Right lung (tissue), 2 donors: ENCODE measurements at regions not wholly inside any gene's neighbourhood (a gene's known extent, or its start where the extent isn't known, plus 50 kb on each side); places are given as distances from the start of the nearest gene placed in this dataset.
A peak's percentile ranks its signal among the peaks of the same experiment; 100 is the strongest.
"Not testable (repeated sequence)": the region's sequence is repeated elsewhere in the genome, so short reads cannot be mapped to it uniquely, and the experiment has no call there.

Experiments
- DNase-seq, 2 donors: peaks; one replicate each; pipeline ENCODE4 v3.0.0-alpha.2; 2013

DNA sequence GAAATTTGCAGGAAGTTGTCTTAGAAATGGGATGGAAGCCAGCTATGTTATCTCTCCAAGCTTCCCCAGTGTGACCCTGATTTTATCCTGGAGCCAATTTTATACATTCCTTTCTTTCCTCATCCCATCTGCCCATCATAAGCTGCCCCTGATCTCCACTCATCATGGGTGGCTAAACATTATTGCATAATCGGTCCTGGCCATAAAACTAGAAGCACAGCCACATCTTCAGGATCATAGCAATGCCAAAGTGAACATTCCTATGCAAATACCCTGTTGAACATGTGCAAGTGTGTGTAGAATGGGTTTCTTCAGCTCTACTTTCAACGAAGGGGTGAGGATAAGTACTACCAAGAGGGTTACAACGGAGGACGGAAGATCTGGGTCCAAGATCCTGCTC lies 50.6 kb upstream of the COG2 start:
- no peak for DNase-seq

DNA sequence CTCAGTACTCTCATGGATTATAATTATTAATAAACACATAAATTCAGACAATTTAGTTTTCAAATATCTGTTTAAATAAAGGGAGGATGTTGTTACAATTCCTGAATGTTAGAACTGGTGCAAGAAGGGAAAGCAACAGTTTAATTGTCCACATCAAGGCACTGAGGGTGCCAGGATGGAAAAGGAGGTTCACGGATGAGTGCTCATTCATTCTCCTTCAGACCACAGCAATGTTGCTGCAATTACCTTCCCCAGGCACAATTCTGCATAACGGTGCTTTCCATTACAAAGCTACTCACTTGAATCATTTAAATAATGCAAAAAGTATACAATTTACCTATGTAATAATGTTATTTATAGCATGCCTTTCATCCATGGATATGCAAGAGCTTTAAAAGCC lies 52.3 kb upstream of the COG2 start:
- DNase-seq = no peak

DNA sequence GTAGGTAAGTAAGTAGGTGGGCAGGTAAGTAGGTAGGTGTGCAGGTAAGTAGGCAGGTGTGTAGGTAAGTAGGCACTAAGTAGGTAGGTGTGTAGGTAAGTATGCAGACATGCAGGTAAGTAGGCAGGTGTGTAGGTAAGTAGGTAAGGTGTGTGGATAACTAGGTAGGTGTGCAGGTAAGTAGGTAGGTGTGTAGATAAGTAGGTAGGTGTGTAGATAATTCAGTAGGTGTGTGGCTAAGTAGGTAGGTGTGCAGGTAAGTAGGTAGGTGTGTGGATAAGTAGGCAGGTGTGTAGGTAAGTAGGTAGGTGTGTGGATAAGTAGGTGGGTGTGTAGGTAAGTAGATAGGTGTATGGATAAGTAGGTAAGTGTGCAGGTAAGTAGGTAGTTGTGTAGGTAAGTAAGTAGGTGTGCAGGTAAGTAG lies 53.9 kb upstream of the COG2 start:
- no peak for DNase-seq

DNA sequence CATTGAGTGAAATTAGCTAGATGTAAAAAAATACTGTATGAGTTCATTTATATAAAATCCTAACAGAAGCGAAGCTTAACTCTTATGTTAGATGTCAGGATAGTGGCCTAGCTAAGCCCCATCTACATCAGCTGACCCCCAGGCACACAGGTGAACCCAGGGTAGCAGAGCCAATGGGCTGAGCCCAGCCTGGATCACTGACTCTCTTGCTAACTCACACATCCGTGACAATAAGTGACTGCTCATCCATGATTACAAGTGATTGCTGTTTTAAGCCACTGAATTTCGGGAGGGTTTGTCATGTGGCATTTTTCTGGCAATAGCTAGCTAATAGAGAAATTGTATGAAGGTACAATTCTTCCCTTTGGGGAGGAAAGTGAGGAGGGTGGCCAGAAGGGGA lies 55.2 kb upstream of the COG2 start:
- no peak for DNase-seq

DNA sequence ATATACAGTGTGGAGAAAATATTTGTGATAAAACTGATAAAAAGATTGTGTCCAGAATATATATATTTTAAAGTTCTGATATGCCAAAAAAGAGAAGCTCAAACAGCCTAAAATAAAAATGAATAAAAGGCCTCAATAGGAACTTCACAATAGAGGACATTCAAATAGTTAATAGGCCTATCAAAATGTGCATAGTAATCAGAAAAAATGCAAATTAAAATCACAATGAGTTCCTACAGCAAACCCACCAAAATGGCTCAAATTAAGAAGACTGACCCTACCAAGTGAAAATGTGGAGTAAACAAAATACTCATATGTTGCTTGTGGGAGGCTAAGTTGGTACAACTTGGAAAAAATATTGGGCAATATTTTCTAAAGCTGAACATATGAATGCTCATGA lies 57.6 kb upstream of the COG2 start:
- DNase-seq = no peak

DNA sequence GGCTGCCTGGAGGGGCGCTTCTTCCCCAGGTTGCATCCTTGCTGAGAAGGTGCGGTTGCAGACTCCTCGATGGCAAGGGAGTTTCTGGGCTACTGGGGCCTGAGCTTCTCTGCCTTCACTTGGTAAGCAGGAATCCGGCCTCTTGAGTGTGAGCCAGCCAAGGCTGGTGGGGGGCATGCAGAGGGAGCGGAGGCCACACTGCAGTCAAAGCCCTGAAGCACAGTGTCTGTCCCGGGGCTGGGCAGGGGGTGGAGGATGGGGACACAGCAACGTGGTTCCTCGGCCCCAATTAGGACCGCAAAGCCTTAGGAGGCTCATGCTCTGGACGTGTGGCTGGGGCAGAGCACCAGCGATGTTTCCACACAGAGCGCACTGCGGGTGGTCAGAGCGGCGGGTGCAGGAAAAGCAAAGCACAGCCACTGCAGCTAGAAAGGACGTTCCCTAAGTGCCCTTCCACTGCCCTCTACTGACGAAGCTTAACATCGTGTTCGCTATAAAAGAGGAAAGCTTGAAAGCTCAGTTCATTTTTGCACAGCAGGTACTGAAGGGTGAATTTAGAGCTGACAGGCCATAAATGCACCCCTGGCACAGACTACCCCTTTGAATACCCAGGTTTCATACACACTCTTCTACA lies 60.7 kb upstream of the COG2 start:
- no peak for DNase-seq

DNA sequence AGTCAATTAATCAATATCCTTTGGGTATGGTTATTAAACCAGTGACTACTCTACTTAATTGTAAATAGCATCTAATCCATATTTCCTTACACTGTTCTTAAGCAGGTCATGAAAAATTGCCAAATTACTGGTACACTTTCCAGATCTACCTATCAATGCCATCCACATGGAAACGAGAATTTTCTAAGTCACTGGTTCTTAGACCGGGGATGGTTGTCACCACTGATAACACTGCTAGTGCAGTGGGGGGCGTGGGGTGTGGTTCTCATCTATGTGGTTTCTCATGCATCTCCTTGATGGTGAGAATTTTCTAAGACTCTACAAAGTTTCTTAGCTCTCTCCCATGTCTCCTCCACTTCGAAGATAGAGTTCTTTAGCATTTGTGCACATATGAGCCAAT lies 63.7 kb upstream of the COG2 start:
- no peak for DNase-seq

DNA sequence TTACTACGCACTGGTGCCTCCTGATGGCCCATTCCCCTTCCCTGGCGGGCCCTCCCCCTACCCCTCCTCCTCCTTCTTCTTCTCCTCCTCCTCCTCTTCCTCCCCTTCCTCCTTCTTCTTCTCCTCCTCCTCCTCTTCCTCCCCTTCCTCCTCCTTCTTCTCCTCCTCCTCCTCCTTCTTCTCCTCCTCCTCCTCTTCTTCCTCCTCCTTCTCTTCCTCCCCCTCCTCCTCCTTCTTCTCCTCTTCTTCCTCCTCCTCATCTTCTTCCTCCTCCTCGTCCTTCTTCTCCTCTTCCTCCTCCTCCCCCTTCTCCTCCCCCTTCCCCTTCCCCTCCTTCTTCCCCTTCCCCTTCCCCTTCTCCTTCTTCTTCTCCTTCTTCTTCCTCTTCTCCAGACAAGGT lies 64.7 kb upstream of the COG2 start:
- DNase-seq = no peak

DNA sequence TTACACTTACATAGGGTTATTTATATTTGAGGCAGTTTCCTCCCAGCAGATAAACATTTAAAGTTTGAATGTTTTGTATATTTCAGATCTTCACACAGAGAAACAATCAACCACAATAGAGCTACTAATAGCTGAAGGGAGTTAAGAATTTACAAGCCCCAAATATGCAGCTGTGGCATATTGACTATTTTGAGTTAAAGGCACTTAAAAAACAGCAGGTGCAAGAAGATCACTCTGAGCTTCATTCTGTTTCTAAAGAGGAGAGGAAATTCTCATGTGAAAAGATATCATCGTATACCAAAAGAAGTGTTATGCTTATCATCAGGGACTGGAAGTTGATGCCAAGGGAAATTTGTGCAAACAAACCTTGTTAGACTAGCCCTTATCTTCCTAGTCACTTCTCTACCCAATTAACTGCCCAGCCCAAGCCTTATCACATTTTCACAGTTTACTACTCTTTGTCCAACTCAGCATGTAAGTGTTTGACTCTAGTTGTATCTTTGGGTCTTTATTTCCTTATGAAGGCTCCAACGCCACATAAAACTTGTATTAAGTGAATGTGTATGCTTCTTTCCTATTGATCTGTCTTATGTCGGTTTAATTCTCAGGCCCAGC lies 66.3 kb upstream of the COG2 start:
- no peak for DNase-seq

DNA sequence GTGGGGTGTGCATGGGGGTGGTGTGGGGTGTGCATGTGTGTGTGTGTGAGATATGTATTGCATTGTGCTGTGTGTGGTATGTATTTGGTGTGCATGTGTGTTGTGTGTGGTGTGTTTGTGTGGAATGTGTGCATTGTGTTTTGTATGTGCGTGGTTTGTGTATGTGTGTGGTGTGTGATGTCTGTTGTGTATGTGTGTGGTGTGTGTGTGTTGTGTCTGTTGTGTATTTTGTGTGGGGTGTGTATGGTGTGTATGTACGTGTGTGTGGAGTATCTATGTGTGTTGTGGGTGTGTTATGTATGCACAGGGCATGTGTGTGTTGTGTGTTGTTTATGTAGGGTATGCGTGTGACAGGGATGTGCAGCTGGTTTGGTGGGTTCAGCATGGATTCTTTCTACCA lies 67.8 kb upstream of the COG2 start:
- no peak for DNase-seq

DNA sequence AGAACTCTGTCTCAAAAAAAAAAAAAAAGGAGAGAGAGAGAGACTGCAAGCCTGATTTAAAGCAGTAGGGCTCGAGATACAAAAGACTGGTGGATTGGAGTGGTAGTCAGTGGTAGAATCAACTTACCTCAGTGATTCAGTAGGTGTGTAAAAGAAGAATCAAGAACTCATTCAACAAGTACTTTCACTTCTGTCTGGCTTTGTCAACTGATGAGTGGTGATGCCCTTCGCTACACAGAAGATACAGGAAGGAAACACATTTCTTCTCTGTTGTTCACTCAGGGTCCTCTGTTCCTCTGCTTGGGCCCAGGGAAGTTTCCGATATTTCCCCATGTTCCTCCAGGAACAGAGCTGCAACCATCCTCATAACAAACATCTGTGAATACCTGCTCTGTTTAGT lies 68.6 kb upstream of the COG2 start:
- DNase-seq = no peak

DNA sequence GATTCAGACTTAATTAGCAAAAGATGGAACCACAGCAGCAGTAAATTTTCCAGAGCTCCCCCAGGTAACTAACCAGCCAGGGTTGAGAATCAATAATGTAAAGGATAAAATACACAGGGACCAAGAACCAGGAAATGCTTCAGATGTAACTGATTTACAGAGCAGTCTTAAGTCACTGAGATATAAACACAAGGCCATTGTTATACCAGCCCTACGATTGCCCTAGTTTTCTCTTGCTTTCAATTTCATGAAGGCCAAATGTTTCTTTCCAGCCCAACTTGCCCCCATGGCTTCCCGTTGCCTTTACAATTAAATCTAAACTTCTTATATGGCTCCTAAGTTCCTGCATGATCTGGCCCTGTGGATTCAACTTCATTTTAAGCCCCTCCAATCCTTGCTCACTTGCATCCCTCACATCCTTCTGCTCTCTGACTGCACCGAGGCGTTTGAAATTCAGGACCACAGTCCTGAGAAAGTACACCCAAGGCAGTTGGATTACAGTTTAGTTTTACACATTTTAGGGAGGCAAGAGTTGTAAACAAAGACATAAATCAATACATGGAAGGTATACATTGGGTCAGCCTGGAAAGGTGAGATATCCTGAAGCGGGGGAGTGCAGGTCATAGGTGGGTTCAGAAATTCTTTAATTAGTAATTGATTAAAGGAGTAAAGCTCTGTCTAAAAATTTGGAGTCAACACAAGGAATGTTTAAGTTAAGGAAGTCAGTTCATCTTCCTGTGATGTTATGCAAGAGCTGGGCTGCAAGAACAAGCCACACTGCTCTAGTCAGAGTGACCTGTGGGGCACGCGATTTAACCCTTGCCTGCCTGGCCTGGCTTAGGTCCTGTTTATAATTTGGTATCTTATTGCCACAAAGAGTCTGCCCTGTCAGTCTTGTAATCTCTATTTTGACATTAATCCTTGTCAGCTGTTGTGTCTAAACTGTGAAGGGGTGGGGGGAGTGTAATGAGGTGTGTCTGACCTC lies 69.9 kb upstream of the COG2 start:
- peak; percentile 26 to 27 for DNase-seq

DNA sequence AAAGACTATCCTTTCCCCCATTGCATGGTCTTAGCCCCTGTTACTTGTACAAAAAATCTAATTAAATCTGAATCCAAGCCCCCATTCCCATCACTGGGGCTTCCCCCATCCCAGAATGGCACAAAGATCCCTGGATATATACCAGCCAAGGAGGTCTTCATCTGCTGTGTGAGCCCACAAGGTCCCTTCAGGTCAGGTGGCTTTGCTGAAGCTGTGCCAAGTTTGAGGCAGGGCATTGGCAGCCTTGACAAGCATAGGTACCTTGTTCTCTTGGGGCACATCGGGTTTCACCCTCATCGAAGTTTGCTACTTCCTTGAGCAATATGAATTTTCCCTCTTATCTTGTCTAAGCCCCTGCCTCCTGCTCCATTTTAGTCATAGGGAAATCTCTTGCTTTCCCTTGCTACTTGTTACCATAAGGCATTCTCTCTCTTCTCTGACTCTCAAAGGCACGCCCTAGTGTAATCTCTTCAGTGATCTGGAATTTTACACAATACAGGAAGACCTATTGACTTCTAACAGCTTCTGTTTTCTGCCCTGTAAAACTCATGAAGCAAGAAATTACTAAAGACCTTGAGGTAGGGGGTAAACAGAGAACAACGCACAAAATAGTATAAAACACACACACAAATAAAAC lies 71.4 kb upstream of the COG2 start:
- no peak for DNase-seq

DNA sequence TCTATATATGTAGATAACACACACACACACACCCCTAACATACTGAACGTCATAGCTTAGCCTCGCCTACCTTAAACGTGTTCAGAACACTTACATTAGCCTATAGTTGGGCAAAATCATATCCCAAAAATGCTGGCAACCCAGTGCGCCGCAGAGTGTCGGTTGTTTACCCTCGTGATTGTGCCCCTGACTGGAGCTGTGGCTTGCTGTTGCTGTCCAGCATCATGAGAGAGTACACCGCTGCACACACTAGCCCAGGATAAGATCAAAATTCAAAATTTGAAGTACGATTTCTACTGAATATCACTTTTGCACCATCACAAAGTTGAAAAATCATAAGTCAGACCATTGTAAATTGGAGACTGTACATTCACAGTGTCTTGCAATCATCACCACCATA lies 73.1 kb upstream of the COG2 start:
- no peak for DNase-seq

DNA sequence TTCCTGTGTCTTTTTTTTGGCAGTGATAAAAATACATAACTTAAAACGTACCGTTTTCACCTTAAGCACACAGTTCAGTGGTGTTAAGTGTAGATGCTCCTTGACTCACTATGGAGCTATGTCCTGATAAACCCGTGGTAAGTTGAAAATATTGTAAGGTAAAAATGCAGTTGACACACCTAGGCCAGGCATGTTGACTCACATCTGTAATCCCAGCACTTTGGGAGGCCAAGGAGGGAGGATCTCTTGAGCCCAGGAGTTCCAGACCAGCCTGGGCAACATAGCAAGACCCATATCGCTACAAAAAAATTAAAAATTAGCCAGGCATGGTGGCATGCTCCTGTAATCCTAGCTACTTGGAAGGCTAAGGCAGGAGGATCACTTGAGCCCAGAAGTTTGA lies 73.6 kb upstream of the COG2 start:
- DNase-seq = no peak

DNA sequence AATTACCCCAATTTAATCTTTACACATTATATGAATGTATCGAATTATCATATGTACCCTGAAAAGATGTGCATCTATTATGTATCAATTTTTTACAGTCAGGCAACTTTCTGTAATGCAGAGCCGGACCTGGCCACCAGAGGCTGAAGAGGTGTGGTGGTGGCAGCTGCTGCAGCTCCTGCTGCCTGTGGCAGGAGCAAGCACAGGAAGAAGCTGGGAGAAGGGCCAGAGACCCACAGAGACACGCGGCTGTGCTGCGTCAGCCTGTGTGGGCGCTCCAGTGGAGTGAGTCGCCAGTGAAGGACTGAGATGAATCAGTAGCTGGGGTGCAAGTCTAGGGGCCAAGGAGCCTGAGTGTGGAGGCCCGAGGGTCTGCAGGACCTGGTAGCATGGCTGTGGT lies 74.3 kb upstream of the COG2 start:
- DNase-seq = no peak

DNA sequence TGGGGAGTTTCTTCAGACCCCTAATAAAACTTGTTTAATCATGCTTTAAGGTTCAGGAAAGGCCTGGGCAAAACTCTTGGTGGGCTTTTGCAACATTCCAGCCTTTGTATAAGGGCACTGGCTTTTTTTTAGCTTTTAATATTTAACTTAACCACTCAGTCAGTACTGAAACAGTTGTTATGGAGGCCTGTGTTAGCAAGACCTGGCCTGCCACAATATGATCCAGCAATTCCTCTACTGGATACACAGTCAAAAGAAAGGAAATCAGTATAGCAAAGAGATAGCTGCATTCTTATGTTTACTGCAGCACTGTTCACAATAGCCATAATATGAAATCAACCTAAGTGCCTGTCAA lies 75.1 kb upstream of the COG2 start:
- no peak for DNase-seq

DNA sequence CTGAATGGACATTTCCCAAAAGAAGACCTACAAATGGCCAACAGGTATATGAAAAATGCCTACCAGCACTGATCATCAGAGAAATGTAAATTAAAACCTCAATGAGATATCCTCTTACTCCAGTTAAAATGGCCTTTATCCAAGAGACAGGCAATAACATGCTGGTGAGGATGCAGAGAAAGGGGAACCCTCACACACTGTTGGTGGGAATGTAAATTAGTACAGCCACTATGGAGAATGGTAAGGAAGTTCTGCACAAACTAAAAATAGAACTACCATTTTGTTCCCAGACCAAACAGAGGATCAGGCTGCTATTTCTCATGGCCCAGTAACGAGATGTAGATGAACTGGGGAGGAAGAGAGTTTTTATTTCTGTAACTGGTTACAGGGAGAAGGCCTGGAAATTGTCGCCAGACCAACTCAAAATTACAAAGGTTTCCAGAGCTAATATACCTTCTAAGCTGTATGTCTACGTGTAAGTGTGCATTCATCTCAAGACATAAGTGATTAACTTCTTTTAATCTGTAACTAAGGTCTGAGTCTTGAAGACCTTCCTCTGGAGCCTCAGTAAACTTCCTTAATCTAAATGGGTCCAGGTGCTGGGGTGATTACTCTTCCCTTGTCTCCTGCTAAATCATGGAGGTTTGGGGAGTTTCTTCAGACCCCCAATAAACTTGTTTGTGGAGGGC lies 75.6 kb upstream of the COG2 start:
- not testable (repeated sequence) for DNase-seq

DNA sequence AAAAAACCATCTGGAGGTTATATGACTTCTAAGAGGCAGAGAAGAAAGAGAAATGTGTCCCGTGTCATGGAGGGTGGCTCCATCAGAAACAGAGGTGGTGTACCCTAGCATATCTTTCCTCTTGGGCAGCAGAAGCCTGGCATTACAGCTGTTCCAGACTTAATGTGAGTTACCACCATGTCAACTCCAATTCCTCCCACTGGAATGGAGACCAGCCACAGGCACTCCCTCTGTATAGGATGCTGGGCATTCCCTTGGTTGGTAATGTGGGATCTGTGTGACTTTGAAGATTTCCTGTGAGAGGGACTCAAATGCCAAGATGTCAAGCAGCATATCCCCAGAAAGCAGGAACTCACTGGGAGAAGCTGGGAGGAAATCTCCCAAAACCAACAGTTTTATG lies 77.1 kb upstream of the COG2 start:
- DNase-seq = no peak

DNA sequence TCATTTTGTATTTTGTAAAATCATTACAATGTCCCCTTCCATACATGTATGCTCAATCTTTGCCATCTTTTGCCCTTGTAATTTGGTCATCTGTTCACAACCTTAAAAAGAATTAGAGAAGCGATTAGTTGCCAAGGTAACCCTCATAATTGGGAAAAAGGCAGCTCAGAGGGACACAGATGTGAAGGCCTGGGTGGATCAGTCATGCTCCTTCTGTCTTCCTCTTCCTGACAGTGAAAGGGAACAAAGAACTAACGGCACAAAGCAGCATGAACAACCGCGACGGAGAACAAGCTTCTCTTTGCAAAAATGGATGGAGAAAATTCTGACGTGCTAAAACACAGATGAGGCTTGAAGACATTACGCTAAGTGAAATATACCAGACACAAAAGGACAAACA lies 78.7 kb upstream of the COG2 start:
- DNase-seq = no peak

DNA sequence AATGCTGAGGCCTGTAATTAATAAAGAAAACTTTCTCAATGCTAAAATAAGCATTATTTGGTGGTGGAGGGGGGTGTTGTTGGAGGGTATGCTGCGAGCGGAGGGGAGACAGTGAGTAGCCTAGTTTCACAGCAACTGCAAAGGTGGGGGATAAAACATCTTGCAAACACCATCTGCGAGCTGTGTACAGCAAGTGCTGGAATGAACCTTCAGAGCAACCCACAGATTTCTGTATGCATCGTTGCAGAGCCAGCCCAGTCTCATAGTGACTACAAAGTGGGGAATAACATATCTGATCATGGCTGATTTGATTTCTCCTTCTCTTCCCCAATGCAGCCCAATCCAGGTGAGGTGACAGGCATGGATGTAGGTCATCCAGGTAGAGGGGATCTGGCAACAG lies 80.7 kb upstream of the COG2 start:
- DNase-seq = no peak

DNA sequence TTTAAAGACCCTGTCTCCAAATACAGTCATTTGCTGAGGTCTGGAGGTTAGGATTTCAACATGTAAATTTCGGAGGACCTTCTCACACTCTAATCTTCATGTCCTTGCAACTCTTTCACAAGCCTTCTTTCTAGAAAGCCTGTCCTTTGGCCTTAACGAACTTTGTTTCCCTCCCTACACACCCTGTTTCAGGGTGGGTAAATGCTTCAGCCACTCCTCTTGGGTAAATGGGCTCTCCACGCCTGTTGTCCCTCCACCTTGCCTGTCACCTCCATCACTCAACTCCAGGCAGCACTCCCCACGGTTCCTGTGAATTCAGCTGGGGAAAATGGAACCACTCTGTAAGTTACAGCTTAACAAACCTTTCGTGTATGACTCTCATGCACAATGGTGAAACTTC lies 84.0 kb upstream of the COG2 start:
- DNase-seq = no peak
